ENCODE measurements at regions not wholly inside any gene's neighbourhood (a gene's known extent, or its start where the extent isn't known, plus 50 kb on each side); places are given as distances from the start of the nearest gene placed in this dataset.

DNA sequence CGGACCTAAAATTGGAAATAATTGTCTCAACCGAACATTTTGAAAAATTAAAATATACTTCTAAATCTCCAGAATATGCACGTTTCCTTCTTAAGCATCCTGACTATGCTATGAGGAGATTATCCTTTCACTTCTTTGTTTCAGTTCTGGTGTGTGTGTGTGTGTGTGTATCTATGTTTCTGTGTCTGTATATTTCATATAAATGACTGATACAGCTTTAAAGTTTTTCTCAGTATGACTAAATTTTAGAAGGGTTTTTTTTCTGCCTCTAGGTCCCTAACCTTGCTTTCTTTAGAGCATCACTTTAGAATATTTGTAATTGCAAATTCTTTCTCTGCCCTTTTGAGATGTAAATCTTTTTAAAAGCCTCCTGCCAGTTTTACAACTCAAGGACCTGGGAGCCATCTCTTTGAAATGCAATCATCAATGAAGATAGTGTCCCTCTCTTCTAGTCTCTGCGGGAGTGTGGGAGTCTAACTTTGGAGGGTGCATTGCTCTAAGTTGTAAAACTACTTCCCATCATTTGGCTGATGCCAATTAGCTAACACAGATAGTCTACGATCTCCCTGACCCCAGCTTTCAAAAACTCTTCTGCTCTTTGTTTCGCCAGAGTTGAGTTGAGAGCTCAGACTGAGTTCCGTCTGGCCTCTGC is 782.0 kb upstream of the ZWINT start:
- no peak overlapping the region for H3K4me3 Mint-ChIP-seq
- H3K4me1 Mint-ChIP-seq (ENCODE audit: unreplicated experiment), result no peaks in the 10 kb centered on the region
- H3K9me3 Mint-ChIP-seq, result peaks cover 10% of the 10 kb centered on the region
- no peaks in the 10 kb centered on the region for H3K36me3 Mint-ChIP-seq
- no peaks in the 10 kb centered on the region for H3K27me3 Mint-ChIP-seq
- DNase-seq (ENCODE audit: extremely low spot score, unreplicated experiment), result no peak
- TF ChIP-seq, protein P1, sequence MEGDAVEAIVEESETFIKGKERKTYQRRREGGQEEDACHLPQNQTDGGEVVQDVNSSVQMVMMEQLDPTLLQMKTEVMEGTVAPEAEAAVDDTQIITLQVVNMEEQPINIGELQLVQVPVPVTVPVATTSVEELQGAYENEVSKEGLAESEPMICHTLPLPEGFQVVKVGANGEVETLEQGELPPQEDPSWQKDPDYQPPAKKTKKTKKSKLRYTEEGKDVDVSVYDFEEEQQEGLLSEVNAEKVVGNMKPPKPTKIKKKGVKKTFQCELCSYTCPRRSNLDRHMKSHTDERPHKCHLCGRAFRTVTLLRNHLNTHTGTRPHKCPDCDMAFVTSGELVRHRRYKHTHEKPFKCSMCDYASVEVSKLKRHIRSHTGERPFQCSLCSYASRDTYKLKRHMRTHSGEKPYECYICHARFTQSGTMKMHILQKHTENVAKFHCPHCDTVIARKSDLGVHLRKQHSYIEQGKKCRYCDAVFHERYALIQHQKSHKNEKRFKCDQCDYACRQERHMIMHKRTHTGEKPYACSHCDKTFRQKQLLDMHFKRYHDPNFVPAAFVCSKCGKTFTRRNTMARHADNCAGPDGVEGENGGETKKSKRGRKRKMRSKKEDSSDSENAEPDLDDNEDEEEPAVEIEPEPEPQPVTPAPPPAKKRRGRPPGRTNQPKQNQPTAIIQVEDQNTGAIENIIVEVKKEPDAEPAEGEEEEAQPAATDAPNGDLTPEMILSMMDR (conservative IDR thresholded peaks at IDR 0.05), result no peak
- no peak overlapping the region for H3K27ac Mint-ChIP-seq

DNA sequence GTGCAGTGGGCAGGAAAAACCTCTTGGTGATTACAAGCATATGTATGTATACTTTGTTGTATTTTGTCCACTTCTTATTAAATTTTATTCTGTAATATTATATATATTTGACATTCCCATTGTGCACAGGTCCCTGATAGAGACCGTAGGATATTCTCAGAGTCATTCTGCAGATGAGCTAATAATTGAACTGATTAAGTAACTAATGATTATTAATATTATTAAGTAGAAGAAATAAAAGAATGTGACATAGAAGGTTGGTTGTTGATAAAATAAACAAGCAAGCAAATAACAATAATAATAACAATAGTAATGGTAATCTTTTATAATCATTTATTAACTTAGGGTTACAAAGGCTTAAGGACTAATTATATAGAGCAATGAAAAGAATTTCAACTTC is 780.6 kb upstream of the ZWINT start:
- no peak for DNase-seq (ENCODE audit: extremely low spot score, unreplicated experiment)
- TF ChIP-seq, protein P1 (conservative IDR thresholded peaks at IDR 0.05), result no peak
- Mint-ChIP-seq H3K4me3 (no peak overlapping the region), H3K9me3 (peaks cover 10% of the 10 kb centered on the region), H3K27ac (no peak overlapping the region), H3K4me1 (ENCODE audit: unreplicated experiment) (no peaks in the 10 kb centered on the region), H3K36me3 (no peaks in the 10 kb centered on the region), H3K27me3 (no peaks in the 10 kb centered on the region)

DNA sequence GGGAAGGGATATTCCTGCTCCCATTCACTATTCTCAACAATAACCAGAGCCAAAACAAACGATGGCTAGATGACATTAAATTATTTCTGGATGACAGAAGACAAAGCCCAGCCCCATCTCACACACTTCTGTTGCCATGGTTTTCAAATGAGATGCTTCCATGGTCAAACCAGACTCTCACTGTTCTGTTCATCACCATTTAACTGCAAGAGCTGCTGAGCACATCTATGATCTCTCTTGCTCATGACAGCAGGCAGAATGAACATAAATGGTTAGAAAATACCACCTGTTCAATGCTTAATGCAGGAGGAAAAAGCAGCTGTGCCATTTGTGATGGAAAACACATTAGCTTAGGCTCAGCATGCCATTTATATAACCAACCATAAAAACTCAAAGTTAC is 758.6 kb upstream of the ZWINT start:
- H3K4me3 Mint-ChIP-seq, result no peak overlapping the region
- TF ChIP-seq, protein P1 (conservative IDR thresholded peaks at IDR 0.05), result no peak
- DNase-seq (ENCODE audit: extremely low spot score, unreplicated experiment), result no peak
- H3K9me3 Mint-ChIP-seq, result no peaks in the 10 kb centered on the region
- H3K27ac Mint-ChIP-seq, result no peak overlapping the region
- no peaks in the 10 kb centered on the region for H3K4me1 Mint-ChIP-seq (ENCODE audit: unreplicated experiment)
- H3K27me3 Mint-ChIP-seq, result no peaks in the 10 kb centered on the region
- H3K36me3 Mint-ChIP-seq, result no peaks in the 10 kb centered on the region

DNA sequence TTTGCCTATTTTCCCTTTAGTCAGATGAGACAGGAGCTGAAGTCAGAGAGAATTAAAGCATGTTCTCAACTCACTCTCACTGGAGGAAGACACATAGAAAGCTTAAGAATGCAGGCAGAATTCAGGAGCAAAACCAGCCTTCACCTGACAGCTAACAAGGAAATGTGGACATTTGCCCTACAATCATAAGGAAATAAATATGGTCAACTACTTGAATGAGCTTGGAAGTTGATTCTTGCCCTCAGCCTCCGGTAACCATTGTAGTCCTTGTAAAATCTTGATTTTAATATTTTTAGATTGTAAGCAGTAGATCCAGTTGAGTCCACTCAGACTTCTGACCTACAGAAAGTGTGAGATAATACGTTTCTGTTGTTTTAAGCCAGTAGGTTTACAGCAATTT is 752.5 kb upstream of the ZWINT start:
- Mint-ChIP-seq H3K27ac (no peak overlapping the region), H3K4me1 (ENCODE audit: unreplicated experiment) (no peaks in the 10 kb centered on the region), H3K36me3 (no peaks in the 10 kb centered on the region), H3K9me3 (no peaks in the 10 kb centered on the region), H3K27me3 (no peaks in the 10 kb centered on the region), H3K4me3 (no peak overlapping the region)
- TF ChIP-seq, protein P1 (conservative IDR thresholded peaks at IDR 0.05), result no peak
- no peak for DNase-seq (ENCODE audit: extremely low spot score, unreplicated experiment)

DNA sequence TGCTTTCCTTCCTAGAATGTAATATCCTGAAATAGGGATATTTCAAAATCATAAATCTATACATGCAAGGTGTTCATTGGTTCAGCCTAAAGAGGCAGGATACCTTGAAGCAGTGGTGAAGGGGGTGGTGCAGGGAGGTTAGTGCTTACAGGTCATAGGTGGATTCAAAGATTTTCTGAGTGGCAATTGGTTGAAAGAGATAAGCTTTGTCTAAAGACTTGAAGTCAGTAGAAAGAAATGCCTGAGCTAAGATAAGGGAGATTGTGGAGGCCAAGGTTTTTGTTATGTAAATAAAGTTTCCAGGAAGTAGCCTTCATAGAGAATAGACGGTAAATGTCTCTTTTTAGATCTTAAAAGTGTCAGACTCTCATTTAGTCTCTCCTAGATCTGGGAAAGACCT is 741.2 kb upstream of the ZWINT start:
- no peak overlapping the region for H3K27ac Mint-ChIP-seq

More for the DNA sequence above, 741.2 kb upstream of the ZWINT start:
- Mint-ChIP-seq H3K4me1 (ENCODE audit: unreplicated experiment) (no peaks in the 10 kb centered on the region), H3K36me3 (no peaks in the 10 kb centered on the region), H3K4me3 (no peak overlapping the region), H3K27me3 (no peaks in the 10 kb centered on the region), H3K9me3 (no peaks in the 10 kb centered on the region)
- TF ChIP-seq, protein P1 (conservative IDR thresholded peaks at IDR 0.05), result no peak
- DNase-seq (ENCODE audit: extremely low spot score, unreplicated experiment), result no peak
